Panc1 (cell line): ENCODE measurements at regions not wholly inside any gene's neighbourhood (a gene's known extent, or its start where the extent isn't known, plus 50 kb on each side); places are given as distances from the start of the nearest gene placed in this dataset.

Experiments
- POLR2AphosphoS5 ChIP-seq: IDR thresholded peaks from 2 replicates; pipeline ENCODE4 v1.6.1; 2012; ENCODE audit warnings: mild to moderate bottlenecking, low read depth, low read length, moderate library complexity
- TF ChIP-seq, protein P1 (sequence below): fragments of 450-650 bp; IDR thresholded peaks from 2 replicates; pipeline ENCODE4 v1.5.1; 2017; ENCODE audit warnings: mild to moderate bottlenecking

- TF ChIP-seq, protein P1, sequence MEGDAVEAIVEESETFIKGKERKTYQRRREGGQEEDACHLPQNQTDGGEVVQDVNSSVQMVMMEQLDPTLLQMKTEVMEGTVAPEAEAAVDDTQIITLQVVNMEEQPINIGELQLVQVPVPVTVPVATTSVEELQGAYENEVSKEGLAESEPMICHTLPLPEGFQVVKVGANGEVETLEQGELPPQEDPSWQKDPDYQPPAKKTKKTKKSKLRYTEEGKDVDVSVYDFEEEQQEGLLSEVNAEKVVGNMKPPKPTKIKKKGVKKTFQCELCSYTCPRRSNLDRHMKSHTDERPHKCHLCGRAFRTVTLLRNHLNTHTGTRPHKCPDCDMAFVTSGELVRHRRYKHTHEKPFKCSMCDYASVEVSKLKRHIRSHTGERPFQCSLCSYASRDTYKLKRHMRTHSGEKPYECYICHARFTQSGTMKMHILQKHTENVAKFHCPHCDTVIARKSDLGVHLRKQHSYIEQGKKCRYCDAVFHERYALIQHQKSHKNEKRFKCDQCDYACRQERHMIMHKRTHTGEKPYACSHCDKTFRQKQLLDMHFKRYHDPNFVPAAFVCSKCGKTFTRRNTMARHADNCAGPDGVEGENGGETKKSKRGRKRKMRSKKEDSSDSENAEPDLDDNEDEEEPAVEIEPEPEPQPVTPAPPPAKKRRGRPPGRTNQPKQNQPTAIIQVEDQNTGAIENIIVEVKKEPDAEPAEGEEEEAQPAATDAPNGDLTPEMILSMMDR, result no peak
- TF ChIP-seq POLR2AphosphoS5, result no peak
Observed at GRCh38 chr3:115354010-115354409, 206.9 kb upstream of the ZBTB20 start.
